ENCODE measurements at regions not wholly inside any gene's neighbourhood (a gene's known extent, or its start where the extent isn't known, plus 50 kb on each side); places are given as distances from the start of the nearest gene placed in this dataset.
"Not testable (repeated sequence)": the region's sequence is repeated elsewhere in the genome, so short reads cannot be mapped to it uniquely, and the experiment has no call there.

GRCh38 chr3:177453451-177453844 is 256.2 kb upstream of the TBL1XR1 start:
- no peak for ATAC-seq
- TF ChIP-seq, protein P1, sequence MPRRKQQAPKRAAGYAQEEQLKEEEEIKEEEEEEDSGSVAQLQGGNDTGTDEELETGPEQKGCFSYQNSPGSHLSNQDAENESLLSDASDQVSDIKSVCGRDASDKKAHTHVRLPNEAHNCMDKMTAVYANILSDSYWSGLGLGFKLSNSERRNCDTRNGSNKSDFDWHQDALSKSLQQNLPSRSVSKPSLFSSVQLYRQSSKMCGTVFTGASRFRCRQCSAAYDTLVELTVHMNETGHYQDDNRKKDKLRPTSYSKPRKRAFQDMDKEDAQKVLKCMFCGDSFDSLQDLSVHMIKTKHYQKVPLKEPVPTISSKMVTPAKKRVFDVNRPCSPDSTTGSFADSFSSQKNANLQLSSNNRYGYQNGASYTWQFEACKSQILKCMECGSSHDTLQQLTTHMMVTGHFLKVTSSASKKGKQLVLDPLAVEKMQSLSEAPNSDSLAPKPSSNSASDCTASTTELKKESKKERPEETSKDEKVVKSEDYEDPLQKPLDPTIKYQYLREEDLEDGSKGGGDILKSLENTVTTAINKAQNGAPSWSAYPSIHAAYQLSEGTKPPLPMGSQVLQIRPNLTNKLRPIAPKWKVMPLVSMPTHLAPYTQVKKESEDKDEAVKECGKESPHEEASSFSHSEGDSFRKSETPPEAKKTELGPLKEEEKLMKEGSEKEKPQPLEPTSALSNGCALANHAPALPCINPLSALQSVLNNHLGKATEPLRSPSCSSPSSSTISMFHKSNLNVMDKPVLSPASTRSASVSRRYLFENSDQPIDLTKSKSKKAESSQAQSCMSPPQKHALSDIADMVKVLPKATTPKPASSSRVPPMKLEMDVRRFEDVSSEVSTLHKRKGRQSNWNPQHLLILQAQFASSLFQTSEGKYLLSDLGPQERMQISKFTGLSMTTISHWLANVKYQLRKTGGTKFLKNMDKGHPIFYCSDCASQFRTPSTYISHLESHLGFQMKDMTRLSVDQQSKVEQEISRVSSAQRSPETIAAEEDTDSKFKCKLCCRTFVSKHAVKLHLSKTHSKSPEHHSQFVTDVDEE (CRISPR knock-in tag; IDR thresholded peaks at IDR 0.05): no peak
- TF ChIP-seq ARNTL (CRISPR knock-in tag; IDR thresholded peaks at IDR 0.05; ENCODE audit: borderline replicate concordance, low read depth) (no peak), RARB (CRISPR knock-in tag; IDR thresholded peaks at IDR 0.05) (no peak), ZFP30 (CRISPR knock-in tag; IDR thresholded peaks at IDR 0.05) (no peak), ZNF70 (CRISPR knock-in tag; IDR thresholded peaks at IDR 0.05) (no peak), CSDC2 (CRISPR knock-in tag; IDR thresholded peaks at IDR 0.05) (no peak), PATZ1 (CRISPR knock-in tag; IDR thresholded peaks at IDR 0.05; ENCODE audit: borderline replicate concordance) (no peak), PPARA (CRISPR knock-in tag; IDR thresholded peaks at IDR 0.05; ENCODE audit: borderline replicate concordance) (no peak), BACH2 (CRISPR knock-in tag; IDR thresholded peaks at IDR 0.05; ENCODE audit: borderline replicate concordance) (no peak), SNAI2 (CRISPR knock-in tag; IDR thresholded peaks at IDR 0.05) (no peak), ISL1 (CRISPR knock-in tag; IDR thresholded peaks at IDR 0.05) (no peak)

DNA sequence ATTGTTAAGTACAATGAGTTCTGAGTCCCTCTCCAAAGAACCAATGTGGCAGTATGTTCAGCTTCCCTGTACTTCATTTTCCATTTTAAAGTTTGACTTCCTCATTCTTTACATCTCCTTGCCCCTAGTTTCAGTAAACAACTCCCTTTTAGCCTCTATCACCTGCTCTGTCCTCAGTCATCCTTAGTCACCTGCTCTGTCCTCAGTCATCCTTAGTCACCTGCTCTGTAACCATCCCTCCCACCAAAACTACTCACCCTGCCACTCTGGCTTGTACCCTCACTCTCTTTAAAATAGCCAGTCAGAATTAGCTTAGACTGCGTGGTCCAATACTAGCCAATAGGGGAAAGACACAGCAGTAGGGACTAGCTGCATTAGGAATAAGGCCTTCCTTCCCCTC is 259.9 kb upstream of the TBL1XR1 start:
- ATAC-seq: not testable (repeated sequence)

DNA sequence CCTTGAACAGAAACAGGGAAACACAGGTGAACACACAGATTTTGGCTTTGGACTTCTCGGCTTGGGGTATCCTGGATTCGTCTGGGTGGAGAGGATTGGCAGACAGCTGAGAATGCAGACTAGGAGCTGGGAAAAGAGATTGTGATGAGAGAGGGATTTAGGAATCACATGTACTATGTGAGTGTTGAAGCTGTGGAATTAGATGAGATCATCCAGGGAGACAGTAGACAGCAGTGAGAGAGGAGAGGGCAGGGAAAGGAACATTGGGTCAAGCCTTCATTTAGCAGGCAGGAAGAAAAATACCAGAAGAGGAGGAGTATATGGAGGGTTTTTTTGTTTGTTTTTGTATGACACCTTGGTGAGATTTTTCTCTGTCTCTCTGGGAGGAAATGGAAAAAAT is 262.1 kb upstream of the TBL1XR1 start:
- TF ChIP-seq ZNF565 (CRISPR knock-in tag; conservative IDR thresholded peaks at IDR 0.05; ENCODE audit: low read depth) (no peak), TCF4 (CRISPR knock-in tag; IDR thresholded peaks at IDR 0.05; ENCODE audit: borderline replicate concordance) (no peak)
- ATAC-seq: peak; percentile 30; the same call in 1 of the 3 replicates

- TF ChIP-seq SNAI2 (CRISPR knock-in tag; IDR thresholded peaks at IDR 0.05): no peak
- TF ChIP-seq, protein P2, sequence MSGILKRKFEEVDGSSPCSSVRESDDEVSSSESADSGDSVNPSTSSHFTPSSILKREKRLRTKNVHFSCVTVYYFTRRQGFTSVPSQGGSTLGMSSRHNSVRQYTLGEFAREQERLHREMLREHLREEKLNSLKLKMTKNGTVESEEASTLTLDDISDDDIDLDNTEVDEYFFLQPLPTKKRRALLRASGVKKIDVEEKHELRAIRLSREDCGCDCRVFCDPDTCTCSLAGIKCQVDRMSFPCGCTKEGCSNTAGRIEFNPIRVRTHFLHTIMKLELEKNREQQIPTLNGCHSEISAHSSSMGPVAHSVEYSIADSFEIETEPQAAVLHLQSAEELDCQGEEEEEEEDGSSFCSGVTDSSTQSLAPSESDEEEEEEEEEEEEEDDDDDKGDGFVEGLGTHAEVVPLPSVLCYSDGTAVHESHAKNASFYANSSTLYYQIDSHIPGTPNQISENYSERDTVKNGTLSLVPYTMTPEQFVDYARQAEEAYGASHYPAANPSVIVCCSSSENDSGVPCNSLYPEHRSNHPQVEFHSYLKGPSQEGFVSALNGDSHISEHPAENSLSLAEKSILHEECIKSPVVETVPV (CRISPR knock-in tag; IDR thresholded peaks at IDR 0.05): no peak
- TF ChIP-seq ZC3H10 (CRISPR knock-in tag; IDR thresholded peaks at IDR 0.05): no peak
- TF ChIP-seq, protein P1 (CRISPR knock-in tag; IDR thresholded peaks at IDR 0.05): no peak
- TF ChIP-seq ESRRG (CRISPR knock-in tag; IDR thresholded peaks at IDR 0.05): no peak
- TF ChIP-seq PATZ1 (CRISPR knock-in tag; IDR thresholded peaks at IDR 0.05; ENCODE audit: borderline replicate concordance): no peak
- TF ChIP-seq TOX (CRISPR knock-in tag; IDR thresholded peaks at IDR 0.05; ENCODE audit: borderline replicate concordance): no peak
- no peak for TF ChIP-seq BACH2 (CRISPR knock-in tag; IDR thresholded peaks at IDR 0.05; ENCODE audit: borderline replicate concordance)
- TF ChIP-seq CREB5 (CRISPR knock-in tag; IDR thresholded peaks at IDR 0.05; ENCODE audit: low read depth): no peak
- no peak for TF ChIP-seq RARB (CRISPR knock-in tag; IDR thresholded peaks at IDR 0.05)
- TF ChIP-seq ZNF8 (CRISPR knock-in tag; IDR thresholded peaks at IDR 0.05): no peak
- TF ChIP-seq ARNTL (CRISPR knock-in tag; IDR thresholded peaks at IDR 0.05; ENCODE audit: borderline replicate concordance, low read depth): no peak
- no peak for TF ChIP-seq TCF4 (CRISPR knock-in tag; IDR thresholded peaks at IDR 0.05; ENCODE audit: borderline replicate concordance)
- TF ChIP-seq ZNF565 (CRISPR knock-in tag; conservative IDR thresholded peaks at IDR 0.05; ENCODE audit: low read depth): no peak
- TF ChIP-seq GLIS3 (CRISPR knock-in tag; IDR thresholded peaks at IDR 0.05): no peak
- TF ChIP-seq ZFP30 (CRISPR knock-in tag; IDR thresholded peaks at IDR 0.05): no peak
- TF ChIP-seq CSDC2 (CRISPR knock-in tag; IDR thresholded peaks at IDR 0.05): no peak
- no peak for TF ChIP-seq OSR1 (CRISPR knock-in tag; IDR thresholded peaks at IDR 0.05)
- no peak for TF ChIP-seq ISL1 (CRISPR knock-in tag; IDR thresholded peaks at IDR 0.05)
- ATAC-seq: no peak
Measured at GRCh38 chr3:177460047-177460446, 262.8 kb upstream of the TBL1XR1 start.

Measured in SK-N-SH treated with all-trans-retinoic acid at 6 μM for 48 hours (cell line).